ENCODE measurements at regions not wholly inside any gene's neighbourhood (a gene's known extent, or its start where the extent isn't known, plus 50 kb on each side); places are given as distances from the start of the nearest gene placed in this dataset.
A peak's percentile ranks its signal among the peaks of the same experiment; 100 is the strongest.
"Not testable (repeated sequence)": the region's sequence is repeated elsewhere in the genome, so short reads cannot be mapped to it uniquely, and the experiment has no call there.

DNA sequence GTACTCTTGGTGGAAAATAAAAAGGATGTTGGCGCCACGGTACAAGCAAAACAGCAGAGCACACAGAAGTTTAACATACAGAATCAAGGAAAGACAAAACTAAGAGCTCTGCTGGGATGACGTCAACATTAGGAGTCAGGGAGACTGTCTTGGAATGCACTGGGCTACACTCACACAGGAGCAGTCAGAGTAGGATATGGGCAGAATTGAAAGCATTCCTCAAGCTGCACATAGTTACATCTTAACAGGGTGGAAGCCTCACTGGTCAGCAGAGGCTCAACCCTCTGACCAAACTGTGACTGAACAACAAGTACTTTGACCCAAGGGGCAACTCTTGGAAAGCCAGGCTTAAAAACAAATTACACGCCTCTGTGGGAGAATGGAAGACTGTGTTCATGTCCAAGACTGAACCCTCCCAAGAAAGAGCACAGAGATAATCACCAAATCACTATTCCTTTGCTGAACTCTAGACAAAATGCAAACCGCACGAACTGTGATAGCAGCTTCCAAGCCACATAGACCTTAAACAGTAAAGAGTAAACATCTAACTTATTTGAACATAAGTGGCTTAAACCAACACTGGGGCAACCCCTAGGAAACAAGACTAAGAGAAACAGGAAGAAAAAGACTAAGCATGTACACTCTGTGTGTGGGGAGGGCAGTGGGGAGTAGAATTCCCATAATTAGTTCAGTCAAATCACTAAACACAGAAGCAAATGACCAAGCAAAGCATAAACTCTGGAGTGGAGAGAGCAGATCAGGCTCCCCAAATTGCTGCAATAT lies 772.7 kb downstream of the PRELID2 start:
- peak; percentile 3 for DNase-seq

DNA sequence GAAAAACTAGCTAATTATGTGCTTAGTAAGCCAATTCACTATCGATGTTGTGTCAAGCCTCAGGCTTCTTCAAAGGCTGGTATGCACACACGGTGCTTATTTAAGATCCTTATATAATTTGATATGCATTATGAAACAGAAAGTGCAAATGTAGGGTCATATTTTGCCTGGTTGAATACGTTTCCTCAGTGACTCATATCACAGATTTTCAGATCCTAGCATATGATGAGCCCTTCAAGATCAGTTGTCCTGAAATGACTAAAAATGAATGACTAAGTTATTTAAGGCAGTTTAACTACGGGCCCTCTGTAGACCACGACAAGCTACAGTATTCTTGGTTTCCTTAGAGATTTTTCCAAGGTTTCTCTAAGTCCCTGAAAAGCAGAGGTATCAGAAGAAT lies 778.3 kb downstream of the PRELID2 start:
- peak; percentile 8 for DNase-seq

DNA sequence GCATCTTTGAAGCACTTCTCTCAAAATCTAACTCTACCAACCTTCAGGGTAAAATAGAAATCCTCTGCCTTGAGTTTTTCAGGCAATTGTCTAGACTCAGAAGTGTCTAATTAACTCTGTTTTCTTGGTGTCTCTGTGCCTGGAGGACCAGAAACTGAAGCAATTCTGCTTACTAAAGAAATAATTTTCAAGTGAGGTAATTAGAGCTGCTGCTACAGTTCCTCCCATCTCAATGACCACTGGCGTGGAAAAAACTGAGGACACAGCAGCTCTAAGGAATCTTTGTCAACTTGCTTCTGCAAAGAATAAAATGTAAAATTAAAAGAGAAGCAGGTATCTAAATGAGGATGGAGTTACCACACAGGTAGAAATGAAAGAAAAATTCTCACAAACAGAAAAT lies 785.0 kb downstream of the PRELID2 start:
- DNase-seq: no peak

DNA sequence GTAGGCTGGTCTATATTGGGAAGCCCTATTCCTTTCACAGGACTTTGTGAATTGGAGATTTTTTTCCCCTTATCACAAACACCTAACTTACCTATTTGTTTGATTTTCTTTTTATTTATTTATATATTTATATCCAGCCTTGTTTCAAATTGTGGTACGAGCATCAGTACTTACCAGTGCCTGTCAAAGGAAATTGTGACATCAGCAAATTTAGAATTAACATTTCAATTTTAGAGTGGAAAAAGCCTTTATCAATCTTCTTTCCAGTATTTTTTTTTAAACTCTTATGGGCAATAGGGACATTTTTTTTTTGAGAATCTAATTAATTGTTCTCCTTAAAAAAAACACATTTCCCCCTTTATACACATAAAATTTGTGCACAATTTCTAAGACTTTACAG lies 790.2 kb downstream of the PRELID2 start:
- no peak for DNase-seq

DNA sequence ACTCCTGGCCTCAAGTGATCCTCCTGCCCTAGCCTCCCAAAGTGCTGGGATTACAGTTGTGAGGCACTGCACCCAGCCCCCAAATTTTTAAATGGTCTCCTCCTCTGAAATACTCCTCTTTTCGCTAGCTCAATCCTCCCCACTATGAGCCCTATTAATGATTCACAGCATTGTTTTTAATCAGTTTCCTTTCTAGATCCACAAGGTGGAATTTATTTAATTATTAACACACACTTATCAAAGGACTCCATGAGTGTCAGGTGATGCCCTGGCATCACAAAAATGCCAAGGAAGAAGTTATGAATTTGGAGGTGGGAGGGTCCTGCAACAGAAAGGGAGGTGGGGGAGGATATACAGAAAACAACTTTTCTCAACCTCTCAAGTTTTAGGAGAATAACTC lies 806.5 kb downstream of the PRELID2 start:
- no peak for DNase-seq

DNA sequence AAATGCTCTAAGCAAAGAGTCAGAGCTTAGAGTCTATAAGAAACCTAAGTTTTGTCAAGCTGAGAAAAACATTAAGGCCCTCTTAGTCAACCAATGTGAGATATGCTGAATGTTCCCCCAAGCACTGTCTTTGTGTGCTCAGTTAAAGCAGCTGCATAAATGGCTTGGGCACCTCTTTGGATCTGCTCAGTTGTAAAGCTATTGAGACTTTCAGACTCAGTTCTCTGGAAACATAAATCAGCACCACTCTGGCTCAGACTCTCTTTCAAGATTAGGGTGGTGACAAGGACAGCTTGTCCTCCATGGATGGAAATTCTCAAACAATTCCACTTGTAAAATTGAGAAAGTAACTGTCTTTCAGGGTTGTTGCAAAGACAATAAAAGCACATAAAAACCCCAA lies 807.9 kb downstream of the PRELID2 start:
- DNase-seq: no peak

DNA sequence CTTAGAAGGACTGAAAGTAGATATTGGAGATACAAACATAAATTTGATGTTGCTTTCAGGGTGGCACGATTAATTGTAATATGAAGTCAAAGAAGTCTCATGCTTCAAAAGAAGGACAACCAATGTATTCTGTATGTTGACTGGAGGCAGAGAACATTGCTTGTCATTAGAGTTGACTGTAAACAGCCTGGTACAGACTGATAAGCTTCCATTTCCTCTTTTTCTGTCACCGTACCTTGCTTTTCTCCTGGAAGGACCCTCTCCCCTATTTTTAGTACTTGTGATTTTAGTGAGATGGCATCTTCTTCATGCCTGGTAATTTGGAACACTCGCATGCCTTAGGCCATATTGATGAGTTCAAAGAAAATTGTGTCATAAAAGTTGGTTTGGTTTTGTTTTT lies 809.4 kb downstream of the PRELID2 start:
- no peak for DNase-seq

DNA sequence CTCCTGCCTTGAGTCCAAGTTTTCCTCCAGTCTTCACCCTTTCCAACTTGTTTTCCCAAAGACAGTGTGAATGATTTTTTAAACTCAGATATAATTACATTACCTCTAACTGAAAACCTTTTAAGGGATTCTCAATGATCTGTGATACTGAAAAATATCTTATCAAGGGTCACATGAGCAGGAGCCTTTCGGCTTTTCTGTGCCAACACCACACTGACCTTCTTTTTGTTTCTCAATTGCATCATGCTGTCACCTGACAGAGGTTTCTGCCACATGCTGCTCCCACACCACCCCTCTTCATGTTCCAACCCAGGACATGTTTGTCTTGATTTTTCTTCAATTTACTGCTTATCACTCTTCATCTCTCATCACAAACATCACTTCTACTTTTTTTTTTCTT lies 820.0 kb downstream of the PRELID2 start:
- no peak for DNase-seq

DNA sequence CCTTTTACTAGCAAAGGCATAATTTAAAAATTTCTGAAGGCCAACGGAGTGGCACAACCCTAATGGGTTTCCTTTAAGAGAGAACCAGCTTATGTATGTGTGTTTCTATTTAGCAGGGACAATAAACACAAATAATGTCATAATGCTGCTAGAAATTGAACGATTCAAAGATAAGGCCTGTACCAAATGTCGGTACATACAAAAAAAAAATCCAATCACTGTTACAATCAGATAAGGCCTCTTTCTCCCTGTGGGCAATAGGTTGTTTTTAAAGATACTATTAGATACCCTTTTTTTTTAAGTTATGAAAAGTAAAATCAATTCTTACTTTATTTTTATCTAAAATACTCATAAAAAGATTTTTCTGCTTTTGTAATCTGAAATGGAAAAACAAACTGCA lies 821.0 kb downstream of the PRELID2 start:
- no peak for DNase-seq

DNA sequence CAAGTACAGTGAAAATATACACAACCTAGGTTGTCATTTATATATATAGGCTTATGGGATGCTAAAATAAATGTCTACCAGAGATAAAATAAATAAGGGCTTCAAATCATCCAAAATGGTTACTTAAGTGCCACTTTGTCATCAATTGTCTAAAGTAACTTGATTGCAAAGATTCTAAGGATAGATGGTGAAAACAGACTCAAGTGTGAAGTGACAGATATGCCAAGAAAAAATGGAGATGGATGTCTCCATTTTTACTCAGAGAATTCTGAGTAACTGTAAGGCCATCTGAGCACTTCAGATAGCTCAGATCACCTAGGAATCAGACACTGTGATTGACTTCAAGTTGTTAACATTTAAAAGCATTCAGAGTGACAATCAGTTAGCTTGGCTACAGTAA lies 824.3 kb downstream of the PRELID2 start:
- no peak for DNase-seq

DNA sequence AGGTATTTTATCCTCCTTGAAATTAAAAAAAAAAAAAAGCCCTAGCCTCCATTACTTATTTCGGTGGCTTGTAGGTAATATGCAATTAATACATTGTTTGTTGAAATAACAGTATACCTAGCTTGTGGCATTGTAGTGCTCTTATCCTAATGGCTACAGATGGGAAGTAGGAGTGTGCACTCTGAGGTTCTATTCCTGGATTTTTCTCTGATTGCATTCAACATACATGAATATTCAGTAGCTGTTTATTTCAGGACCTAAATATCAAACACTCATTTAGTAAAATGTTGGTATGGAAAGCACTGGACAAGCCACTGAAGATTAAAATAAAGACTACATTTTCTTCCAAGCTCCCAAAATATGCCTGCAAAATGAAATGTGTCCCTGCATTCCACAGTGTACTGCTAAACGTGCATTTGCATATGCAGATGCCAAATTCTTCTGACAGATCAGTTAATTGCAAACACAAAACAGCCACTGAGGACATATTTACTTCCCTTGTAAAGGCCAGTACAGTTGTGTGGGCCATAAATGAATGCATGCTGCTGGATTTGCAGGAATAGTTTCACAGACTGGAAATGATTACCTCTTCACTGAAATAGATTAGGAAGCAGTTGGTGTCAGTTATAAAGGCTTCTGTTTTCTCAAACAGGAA lies 826.1 kb downstream of the PRELID2 start:
- DNase-seq: no peak

DNA sequence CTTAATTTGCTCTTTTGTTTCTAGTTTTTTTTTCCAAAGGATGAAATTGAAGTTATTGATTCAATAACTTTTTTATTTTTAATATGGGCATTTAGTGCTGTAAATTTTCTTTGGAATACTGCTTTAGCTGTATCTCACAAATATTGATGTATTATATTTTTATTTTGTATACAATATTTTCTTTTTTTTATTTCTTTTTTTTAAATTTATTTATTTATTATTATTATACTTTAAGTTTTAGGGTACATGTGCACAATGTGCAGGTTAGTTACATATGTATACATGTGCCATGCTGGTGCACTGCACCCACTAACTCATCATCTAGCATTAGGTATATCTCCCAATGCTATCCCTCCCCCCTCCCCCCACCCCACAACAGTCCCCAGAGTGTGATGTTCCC lies 823.7 kb downstream of the KCTD16 start:
- DNase-seq: not testable (repeated sequence)

DNA sequence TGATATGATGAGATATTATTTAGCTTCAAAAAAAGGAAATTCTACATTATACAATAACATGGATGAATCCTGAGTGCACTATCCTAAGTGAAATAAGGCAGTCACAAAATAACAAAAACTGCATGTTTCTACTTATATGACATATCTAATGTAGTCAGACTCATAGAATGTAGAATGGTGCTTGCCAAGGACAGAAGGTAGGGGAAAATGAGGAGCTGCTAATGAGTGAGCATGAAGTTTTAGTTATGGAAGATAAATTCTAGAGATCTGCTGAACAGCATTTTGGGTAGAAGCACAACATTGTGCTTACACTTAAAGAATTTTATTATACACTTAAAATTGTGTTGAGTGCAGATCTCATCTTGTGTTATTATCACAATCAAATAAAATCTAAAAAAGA lies 812.4 kb downstream of the KCTD16 start:
- no peak for DNase-seq

DNA sequence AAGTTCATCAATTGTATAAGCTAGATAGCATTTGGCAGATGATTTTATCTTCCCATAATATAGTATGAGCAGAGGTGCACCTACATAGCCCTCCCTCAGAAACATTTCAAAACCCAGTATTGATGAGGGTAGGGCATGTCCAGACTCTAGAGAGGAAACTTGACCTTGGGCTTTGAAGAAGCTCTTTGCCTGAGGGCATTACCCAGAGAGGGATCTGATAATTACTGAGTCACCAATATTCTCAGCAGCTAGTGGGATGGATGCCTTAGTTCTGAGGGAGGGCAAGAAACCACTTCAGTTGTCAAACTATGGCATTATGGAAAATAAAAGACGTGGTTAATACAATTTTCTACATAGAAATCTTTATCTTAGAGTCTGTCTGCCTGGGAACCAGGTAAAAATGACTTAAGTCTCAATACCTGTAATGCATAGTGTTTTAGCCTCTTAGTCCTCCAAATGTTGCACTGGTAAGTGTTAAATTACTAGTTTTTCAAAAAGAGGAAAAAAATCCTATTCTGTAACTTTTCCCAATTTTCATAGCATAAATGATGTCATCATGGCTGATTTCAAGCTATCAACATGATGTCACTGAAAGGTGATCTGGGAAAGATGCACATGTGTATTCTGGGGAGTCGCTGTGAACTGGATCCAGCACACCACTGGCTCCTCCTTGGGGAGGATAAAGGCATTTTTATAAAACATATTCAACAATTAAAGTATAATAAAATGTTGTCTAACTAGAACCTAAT lies 809.0 kb downstream of the KCTD16 start:
- no peak for DNase-seq

DNA sequence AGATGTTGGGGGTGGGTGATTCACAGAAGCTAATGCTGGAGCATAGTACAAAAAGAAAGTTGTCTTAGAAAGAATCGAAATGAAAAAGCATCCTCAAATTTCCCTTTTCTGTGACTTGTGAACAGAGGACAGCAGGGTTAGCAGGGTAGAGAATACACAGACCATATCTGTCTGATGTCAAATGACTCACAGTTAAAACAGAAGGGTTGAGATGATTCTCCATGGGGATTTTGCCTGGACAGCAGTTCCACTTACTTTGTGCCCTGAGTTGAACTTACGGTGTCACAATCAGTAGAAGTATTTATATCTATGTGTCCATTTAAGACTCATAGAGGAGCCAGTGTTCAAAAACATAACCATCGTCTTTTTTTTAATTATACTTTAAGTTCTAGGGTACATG lies 801.6 kb downstream of the KCTD16 start:
- no peak for DNase-seq

DNA sequence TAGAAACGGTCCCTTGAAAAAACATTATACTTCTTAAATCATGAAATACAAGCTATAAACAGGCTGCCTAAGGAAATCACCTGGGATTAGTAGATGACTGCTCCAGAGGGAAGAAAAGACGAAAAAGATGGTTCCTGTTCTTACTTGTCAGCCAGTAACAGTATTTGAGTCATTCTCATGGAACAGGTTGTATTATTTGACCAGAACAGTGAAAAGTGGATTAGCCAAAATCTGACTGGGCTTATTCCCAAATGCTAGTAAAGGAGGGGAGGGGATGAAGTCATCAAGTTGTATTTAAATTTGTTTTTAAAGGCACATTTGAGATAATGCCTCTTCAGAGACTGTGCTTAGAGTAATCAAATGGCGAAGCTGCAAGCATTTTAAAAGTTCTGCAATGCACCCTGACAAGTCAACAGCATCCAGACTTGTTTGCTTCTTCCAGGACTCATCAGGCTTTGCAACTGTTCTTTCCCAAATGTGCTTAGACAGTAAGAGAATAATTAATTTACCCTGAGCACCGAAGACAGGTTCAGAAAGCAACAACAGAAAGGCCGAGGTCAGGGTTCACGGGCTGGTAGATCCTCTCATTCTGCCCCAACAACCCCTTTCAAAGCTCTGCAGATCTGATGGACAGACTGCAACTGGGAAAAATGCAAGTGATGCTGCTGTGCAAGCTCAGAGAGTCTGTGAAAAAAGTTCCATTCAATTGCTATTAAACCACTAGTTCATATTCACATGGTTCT lies 800.6 kb downstream of the KCTD16 start:
- DNase-seq: no peak

DNA sequence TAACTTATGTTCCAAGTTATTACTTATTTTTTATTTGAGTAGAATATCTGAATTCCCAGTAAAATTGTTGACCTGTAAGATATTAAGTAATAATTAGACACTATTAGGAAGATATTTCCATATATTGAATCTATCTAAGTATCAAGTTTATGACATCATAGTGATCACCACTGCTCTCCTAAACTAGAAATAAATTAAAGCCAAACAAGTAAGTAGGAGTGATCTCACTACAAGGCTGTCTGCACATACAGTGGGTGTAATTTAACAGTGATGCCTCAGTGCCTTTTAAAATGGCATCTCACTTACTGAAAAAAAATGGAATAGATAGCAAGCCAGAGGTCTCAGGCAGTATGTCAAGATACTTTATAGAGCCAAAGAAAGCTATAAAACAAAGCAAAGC lies 789.6 kb downstream of the KCTD16 start:
- DNase-seq: no peak

DNA sequence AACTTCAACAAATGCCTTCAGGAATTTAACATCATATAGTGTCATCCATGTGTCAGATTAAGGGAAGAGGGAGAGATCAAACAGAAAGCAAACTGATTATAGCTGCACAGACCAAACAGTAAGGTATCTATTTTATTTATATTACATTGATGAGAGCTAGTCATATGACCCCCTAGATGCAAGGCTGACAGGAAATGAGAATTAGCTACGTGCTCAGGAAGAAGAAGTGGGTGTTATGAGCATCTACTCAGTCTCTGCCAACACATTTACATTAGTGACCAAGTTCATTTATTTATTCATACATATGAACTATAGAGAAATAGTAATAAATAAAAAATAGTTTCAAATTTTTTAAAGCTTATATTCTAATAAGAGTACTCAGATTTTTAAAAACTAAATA lies 787.3 kb downstream of the KCTD16 start:
- no peak for DNase-seq

DNA sequence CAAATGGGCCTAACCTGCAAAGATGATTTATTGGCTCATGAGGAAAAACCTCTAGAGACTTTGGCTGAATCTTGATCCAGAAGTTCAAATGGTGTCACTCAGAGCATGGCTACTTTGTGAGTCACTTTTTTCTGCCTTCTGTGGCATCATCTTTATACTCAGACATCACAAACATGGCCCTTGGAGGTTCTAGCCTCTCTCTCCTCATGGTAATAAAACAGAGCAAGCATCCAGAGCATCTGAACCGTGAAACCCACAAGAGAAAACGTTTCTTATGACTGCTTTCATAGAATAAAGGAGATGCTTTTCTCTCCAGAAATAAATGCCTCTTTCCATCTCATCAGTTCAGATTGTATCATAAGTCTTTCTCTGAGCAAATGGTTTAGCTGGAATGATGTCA lies 780.3 kb downstream of the KCTD16 start:
- no peak for DNase-seq

DNA sequence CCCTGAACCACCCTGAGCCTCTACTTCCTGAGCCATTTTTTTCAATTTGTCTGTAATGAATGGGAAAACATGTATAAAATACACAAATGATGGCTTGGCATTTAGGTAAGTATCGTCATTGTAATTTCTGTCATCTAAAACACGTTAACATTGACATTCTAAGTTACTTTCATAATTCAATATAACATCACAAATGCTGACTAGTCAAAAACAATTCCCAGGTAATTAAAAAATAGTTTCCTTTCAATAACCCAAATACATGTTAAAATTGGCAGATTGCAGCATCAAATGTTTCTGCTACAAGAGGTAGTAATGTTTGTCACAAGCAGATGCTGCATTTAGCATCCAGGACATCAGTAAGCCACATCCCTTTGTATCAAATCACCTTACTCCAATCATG lies 776.4 kb downstream of the KCTD16 start:
- DNase-seq: no peak

DNA sequence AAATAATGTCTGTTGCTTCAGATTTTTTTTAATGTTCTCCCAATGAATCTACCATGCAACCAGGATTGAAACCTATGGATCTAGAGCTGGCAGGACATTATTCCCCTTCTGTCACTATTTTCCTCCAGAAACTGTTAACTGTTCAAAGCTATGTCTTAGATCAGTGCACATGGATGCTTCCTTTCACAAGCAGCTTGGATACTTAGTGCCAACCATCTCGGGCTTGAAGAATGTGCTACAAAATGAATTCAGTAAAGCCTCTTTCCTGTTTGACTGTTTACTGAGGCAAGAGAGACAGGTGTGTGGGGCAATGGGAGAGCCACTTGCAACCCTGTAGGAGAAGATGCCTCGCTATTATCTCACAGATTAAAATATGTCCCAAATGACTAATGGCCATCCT lies 774.8 kb downstream of the KCTD16 start:
- DNase-seq: no peak

DNA sequence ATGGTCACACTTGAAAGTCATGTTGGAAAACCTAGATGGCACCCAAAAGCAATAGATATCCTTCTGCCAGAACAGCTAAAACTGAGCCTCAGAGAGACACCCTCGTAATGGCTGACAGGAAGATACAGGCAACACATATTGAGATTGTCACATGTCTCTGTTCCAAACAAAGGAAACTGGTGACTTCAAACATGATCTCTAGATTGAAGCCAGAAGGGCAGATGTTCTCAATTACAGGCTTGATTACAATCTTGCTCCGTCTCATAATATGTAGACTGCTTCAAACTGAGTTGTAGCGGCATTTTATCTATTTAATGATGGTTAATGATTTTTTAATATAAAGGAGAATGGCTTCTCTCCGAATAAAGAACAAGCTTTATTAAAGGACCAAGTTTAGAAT lies 774.3 kb downstream of the KCTD16 start:
- DNase-seq: no peak

DNA sequence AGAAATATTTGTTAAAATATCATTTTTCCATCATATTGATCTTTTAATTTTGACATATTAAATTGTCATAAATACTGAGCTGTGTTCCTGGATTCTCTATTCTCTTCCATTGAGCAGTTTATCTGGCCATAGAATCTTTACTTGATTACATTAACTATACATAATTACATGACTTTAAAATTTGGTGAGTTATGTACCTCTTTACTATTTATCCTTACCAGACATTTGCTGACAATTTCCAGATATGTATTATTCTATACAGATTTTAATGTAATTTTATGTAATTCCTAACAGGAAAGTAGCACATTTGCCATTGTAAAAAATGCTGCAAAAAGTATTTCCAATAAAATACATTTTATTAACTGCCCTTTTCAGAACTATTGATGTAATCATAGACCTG lies 770.3 kb downstream of the KCTD16 start:
- no peak for DNase-seq

All from fibroblast of skin of abdomen (primary cell).